ENCODE measurements at regions not wholly inside any gene's neighbourhood (a gene's known extent, or its start where the extent isn't known, plus 50 kb on each side); places are given as distances from the start of the nearest gene placed in this dataset.

DNA sequence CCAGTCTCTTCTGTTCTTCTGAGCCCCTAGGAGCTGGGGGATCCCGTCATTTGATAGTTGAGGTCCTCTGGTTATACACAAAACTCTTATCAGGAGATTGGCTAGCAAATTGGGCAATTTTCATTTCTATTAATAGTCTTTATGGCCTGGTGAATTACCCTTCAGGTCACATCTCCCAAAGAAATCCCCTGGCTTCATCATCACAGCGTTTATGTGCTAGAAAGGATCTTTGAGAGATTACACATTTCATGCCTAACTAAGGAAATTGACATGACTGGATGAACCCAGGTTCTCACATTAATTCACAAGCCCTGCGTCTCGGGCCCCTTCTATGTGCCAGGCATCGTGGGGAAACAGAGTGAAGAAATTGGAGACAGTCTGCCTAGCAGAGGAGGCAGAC, 227.4 kb upstream of the PROK2 start:
- Histone ChIP-seq H3K27me3 (replicated peaks in 1 of 4; ENCODE audit: control insufficient read depth in 3 of 4, extremely low read depth in 1 of 4, insufficient read depth in 3 of 4, low read length in 3 of 4) (no peaks in the 10 kb centered on the region), H4K5ac (ENCODE audit: insufficient read length, low read depth, low read length) (no peak overlapping the region)
- TF ChIP-seq HDAC2 (IDR thresholded peaks at IDR 0.05; ENCODE audit: borderline replicate concordance in 1 of 2, low read depth in 2 of 2, low read length in 2 of 2) (no peak), RNF2 (IDR thresholded peaks at IDR 0.05; ENCODE audit: borderline replicate concordance, low read depth, low read length, missing control alignments, poor library complexity, severe bottlenecking) (no peak), NRF1 (IDR thresholded peaks at IDR 0.05; ENCODE audit: low read depth, low read length) (no peak), SAP30 (IDR thresholded peaks at IDR 0.05; ENCODE audit: insufficient read depth, insufficient replicate concordance, low read length) (no peak), SRF (IDR thresholded peaks at IDR 0.05; ENCODE audit: low read depth, low read length) (no peak), POLR2A (IDR thresholded peaks at IDR 0.05; ENCODE audit: control extremely low read depth in 1 of 2, low read depth in 2 of 2, low read length in 2 of 2) (no peak), JUN (IDR thresholded peaks at IDR 0.05; ENCODE audit: low read depth, low read length) (no peak), KDM1A (IDR thresholded peaks at IDR 0.05; ENCODE audit: borderline replicate concordance, low read length) (no peak), CHD1 (IDR thresholded peaks at IDR 0.05; ENCODE audit: low read depth, low read length) (no peak), CBX5 (IDR thresholded peaks at IDR 0.05; ENCODE audit: low read depth, low read length) (no peak), HDAC6 (IDR thresholded peaks at IDR 0.05; ENCODE audit: low read depth, low read length) (no peak), BRCA1 (IDR thresholded peaks at IDR 0.05; ENCODE audit: low read depth, low read length) (no peak)
- TF ChIP-seq, protein P1, sequence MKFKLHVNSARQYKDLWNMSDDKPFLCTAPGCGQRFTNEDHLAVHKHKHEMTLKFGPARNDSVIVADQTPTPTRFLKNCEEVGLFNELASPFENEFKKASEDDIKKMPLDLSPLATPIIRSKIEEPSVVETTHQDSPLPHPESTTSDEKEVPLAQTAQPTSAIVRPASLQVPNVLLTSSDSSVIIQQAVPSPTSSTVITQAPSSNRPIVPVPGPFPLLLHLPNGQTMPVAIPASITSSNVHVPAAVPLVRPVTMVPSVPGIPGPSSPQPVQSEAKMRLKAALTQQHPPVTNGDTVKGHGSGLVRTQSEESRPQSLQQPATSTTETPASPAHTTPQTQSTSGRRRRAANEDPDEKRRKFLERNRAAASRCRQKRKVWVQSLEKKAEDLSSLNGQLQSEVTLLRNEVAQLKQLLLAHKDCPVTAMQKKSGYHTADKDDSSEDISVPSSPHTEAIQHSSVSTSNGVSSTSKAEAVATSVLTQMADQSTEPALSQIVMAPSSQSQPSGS (IDR thresholded peaks at IDR 0.05; ENCODE audit: low read length) = no peak

More for the DNA sequence above, 227.4 kb upstream of the PROK2 start:
- Histone ChIP-seq H3K4me1 (replicated peaks in 1 of 4; ENCODE audit: control insufficient read depth in 3 of 4, insufficient read depth in 4 of 4, low read length in 3 of 4) (peaks cover 0 to 3% (median 0%) of the 10 kb centered on the region in 4 experiments; a peak in 2 of 7 replicates), H3K14ac (ENCODE audit: insufficient read length) (no peak overlapping the region), H2BK120ac (replicated peaks; ENCODE audit: low read depth, low read length) (no peak overlapping the region), H3K9me3 (ENCODE audit: insufficient read depth in 2 of 2, low read depth in 1 of 2, low read length in 1 of 2) (peaks cover 0 to 11% of the 10 kb centered on the region in 2 experiments; a peak in 1 of 4 replicates), H3K4me3 (ENCODE audit: extremely low read depth in 1 of 4, insufficient read depth in 2 of 4, low read depth in 3 of 4, low read length in 4 of 4) (no peak overlapping the region), H2BK5ac (ENCODE audit: low read depth, low read length) (no peak overlapping the region), H3K79me1 (ENCODE audit: low read depth, low read length) (no peaks in the 10 kb centered on the region), H3K9ac (replicated peaks in 1 of 4; ENCODE audit: extremely low read depth in 1 of 4, low read depth in 3 of 4, low read length in 3 of 4) (no peak overlapping the region), H4K91ac (replicated peaks; ENCODE audit: insufficient read length, low read length) (no peak overlapping the region), H2BK15ac (ENCODE audit: low read length) (no peak overlapping the region), H4K20me1 (replicated peaks in 1 of 2; ENCODE audit: control insufficient read depth in 1 of 2, insufficient read depth in 2 of 2, low read length in 2 of 2) (no peaks in the 10 kb centered on the region), H2AK5ac (ENCODE audit: low read depth, low read length) (no peak overlapping the region), H3K18ac (ENCODE audit: extremely low read depth, low read length) (no peak overlapping the region), H2BK20ac (ENCODE audit: low read length) (no peak overlapping the region), H3K23ac (ENCODE audit: insufficient read length) (no peak overlapping the region), H3K79me2 (ENCODE audit: control insufficient read depth in 1 of 2, insufficient read depth in 2 of 2, low read length in 2 of 2) (no peaks in the 10 kb centered on the region), H3K4me2 (ENCODE audit: insufficient read depth in 1 of 2, low read depth in 2 of 2, low read length in 2 of 2) (no peak overlapping the region), H3K36me3 (ENCODE audit: control insufficient read depth in 2 of 4, insufficient read depth in 4 of 4, low read length in 3 of 4) (no peaks in the 10 kb centered on the region), H3K23me2 (ENCODE audit: low read depth, low read length) (no peaks in the 10 kb centered on the region), H3K56ac (replicated peaks; ENCODE audit: insufficient read length, low read depth, low read length) (no peak overlapping the region), H3K27ac (ENCODE audit: low read depth, low read length) (no peak overlapping the region), H2BK12ac (ENCODE audit: low read depth, low read length) (no peak overlapping the region), H4K8ac (ENCODE audit: extremely low read depth, insufficient read depth, low read length) (no peak overlapping the region), H2AFZ (ENCODE audit: low read length) (no peak overlapping the region), H3K4ac (replicated peaks; ENCODE audit: insufficient read length, low read depth, low read length) (no peak overlapping the region)
- FAIRE-seq (no peak), DNase-seq (ENCODE audit: low read depth in 1 of 2, low spot score in 2 of 2) (no peak)
- ChIA-PET POLR2A (ENCODE audit: partially characterized antibody) (no interaction called here), CTCF (ENCODE audit: partially characterized antibody) (no interaction called here)
- 93% methylated on average over 5 of the region's 5 CpGs; no CpG with 5 or more reads in 1 of the 2 experiments for WGBS, 2 experiments (ENCODE audit: extremely low coverage in 1 of 2, insufficient coverage in 1 of 2, insufficient read length in 1 of 2, insufficient replicate concordance in 2 of 2, low coverage in 1 of 2, low lambda C conversion rate in 2 of 2, missing lambda C conversion rate in 1 of 2)

Data from H1 (cell line).